ENCODE measurements at regions not wholly inside any gene's neighbourhood (a gene's known extent, or its start where the extent isn't known, plus 50 kb on each side); places are given as distances from the start of the nearest gene placed in this dataset.
"Not testable (repeated sequence)": the region's sequence is repeated elsewhere in the genome, so short reads cannot be mapped to it uniquely, and the experiment has no call there.

- Mint-ChIP-seq H3K9me3 (ENCODE audit: unreplicated experiment) (no peaks in the 10 kb centered on the region), H3K36me3 (ENCODE audit: low read depth, unreplicated experiment) (no peaks in the 10 kb centered on the region), H3K27ac (ENCODE audit: unreplicated experiment) (no peak overlapping the region), H3K4me1 (ENCODE audit: unreplicated experiment) (no peaks in the 10 kb centered on the region), H3K27me3 (ENCODE audit: unreplicated experiment) (no peaks in the 10 kb centered on the region), H3K4me3 (ENCODE audit: unreplicated experiment) (no peak overlapping the region)
- DNase-seq (ENCODE audit: low spot score), result no peak
- TF ChIP-seq, protein P1, sequence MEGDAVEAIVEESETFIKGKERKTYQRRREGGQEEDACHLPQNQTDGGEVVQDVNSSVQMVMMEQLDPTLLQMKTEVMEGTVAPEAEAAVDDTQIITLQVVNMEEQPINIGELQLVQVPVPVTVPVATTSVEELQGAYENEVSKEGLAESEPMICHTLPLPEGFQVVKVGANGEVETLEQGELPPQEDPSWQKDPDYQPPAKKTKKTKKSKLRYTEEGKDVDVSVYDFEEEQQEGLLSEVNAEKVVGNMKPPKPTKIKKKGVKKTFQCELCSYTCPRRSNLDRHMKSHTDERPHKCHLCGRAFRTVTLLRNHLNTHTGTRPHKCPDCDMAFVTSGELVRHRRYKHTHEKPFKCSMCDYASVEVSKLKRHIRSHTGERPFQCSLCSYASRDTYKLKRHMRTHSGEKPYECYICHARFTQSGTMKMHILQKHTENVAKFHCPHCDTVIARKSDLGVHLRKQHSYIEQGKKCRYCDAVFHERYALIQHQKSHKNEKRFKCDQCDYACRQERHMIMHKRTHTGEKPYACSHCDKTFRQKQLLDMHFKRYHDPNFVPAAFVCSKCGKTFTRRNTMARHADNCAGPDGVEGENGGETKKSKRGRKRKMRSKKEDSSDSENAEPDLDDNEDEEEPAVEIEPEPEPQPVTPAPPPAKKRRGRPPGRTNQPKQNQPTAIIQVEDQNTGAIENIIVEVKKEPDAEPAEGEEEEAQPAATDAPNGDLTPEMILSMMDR (IDR thresholded peaks at IDR 0.05; ENCODE audit: unreplicated experiment), result no peak
These were observed 274.5 kb upstream of the POU1F1 start for GRCh38 chr3:87550892-87551291.

- H3K4me1 Mint-ChIP-seq (ENCODE audit: unreplicated experiment), result no peaks in the 10 kb centered on the region
- TF ChIP-seq, protein P1 (IDR thresholded peaks at IDR 0.05; ENCODE audit: unreplicated experiment), result no peak
- no peaks in the 10 kb centered on the region for H3K36me3 Mint-ChIP-seq (ENCODE audit: low read depth, unreplicated experiment)
- DNase-seq (ENCODE audit: low spot score), result no peak
- no peaks in the 10 kb centered on the region for H3K9me3 Mint-ChIP-seq (ENCODE audit: unreplicated experiment)
- H3K27ac Mint-ChIP-seq (ENCODE audit: unreplicated experiment), result no peak overlapping the region
- H3K4me3 Mint-ChIP-seq (ENCODE audit: unreplicated experiment), result no peak overlapping the region
- no peaks in the 10 kb centered on the region for H3K27me3 Mint-ChIP-seq (ENCODE audit: unreplicated experiment)
These were observed 272.8 kb upstream of the POU1F1 start for GRCh38 chr3:87549208-87549607.

DNA sequence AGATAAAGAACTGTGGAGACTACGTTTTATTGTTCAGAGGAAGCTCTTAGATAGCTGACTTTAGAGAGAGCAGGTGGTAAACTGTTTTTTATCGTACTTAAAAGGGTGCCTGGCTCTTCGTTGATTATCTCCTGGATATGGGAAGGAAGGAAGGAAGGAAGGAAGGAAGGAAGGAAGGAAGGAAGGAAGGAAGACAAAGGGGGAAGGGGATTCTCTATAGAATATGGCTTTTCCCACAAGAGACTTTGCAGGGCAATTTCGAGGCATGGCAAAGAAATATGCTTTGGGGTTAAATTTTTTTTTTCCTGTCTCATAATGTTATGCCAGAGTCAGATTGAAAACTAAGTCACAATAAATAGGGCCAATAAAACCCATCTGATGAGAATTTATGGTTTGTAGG, 271.9 kb upstream of the POU1F1 start:
- TF ChIP-seq, protein P1 (IDR thresholded peaks at IDR 0.05; ENCODE audit: unreplicated experiment), result no peak
- no peaks in the 10 kb centered on the region for H3K4me1 Mint-ChIP-seq (ENCODE audit: unreplicated experiment)
- H3K9me3 Mint-ChIP-seq (ENCODE audit: unreplicated experiment), result no peaks in the 10 kb centered on the region
- no peak overlapping the region for H3K27ac Mint-ChIP-seq (ENCODE audit: unreplicated experiment)
- DNase-seq (ENCODE audit: low spot score), result no peak
- no peak overlapping the region for H3K4me3 Mint-ChIP-seq (ENCODE audit: unreplicated experiment)
- no peaks in the 10 kb centered on the region for H3K27me3 Mint-ChIP-seq (ENCODE audit: unreplicated experiment)
- no peaks in the 10 kb centered on the region for H3K36me3 Mint-ChIP-seq (ENCODE audit: low read depth, unreplicated experiment)

- DNase-seq (ENCODE audit: low spot score), result no peak
- Mint-ChIP-seq H3K4me3 (ENCODE audit: unreplicated experiment) (no peak overlapping the region), H3K27ac (ENCODE audit: unreplicated experiment) (no peak overlapping the region), H3K27me3 (ENCODE audit: unreplicated experiment) (no peaks in the 10 kb centered on the region), H3K36me3 (ENCODE audit: low read depth, unreplicated experiment) (no peaks in the 10 kb centered on the region), H3K9me3 (ENCODE audit: unreplicated experiment) (no peaks in the 10 kb centered on the region), H3K4me1 (ENCODE audit: unreplicated experiment) (no peaks in the 10 kb centered on the region)
- TF ChIP-seq, protein P1 (IDR thresholded peaks at IDR 0.05; ENCODE audit: unreplicated experiment), result no peak
These were observed 269.8 kb upstream of the POU1F1 start for GRCh38 chr3:87546216-87546615.

DNA sequence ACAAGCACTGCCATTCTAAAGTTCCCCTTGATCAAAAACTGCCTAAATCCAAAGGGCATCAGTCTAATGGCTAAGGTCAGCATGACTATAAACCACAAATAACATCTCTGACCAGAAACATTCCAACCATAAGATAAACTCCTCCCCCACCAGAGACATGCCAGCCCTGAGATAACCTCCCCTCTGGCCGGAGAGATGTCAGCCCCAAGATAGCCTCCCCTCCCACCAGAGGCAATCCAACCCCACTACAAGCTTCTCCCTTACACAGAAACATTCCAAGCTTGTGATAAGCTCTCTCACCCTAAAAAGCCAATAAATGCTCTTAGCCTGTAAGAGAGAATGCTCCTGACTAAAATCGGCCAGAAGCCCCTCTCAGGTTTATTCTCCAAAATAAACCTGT, 267.0 kb upstream of the POU1F1 start:
- DNase-seq (ENCODE audit: low spot score); H3K27ac Mint-ChIP-seq (ENCODE audit: unreplicated experiment); H3K27me3 Mint-ChIP-seq (ENCODE audit: unreplicated experiment); H3K4me3 Mint-ChIP-seq (ENCODE audit: unreplicated experiment); H3K36me3 Mint-ChIP-seq (ENCODE audit: low read depth, unreplicated experiment); H3K9me3 Mint-ChIP-seq (ENCODE audit: unreplicated experiment); H3K4me1 Mint-ChIP-seq (ENCODE audit: unreplicated experiment): not testable (repeated sequence)

GRCh38 chr3:87541723-87542122, 265.3 kb upstream of the POU1F1 start:
- Mint-ChIP-seq H3K9me3 (ENCODE audit: unreplicated experiment) (no peaks in the 10 kb centered on the region), H3K27ac (ENCODE audit: unreplicated experiment) (no peak overlapping the region), H3K4me1 (ENCODE audit: unreplicated experiment) (no peaks in the 10 kb centered on the region), H3K27me3 (ENCODE audit: unreplicated experiment) (no peaks in the 10 kb centered on the region), H3K36me3 (ENCODE audit: low read depth, unreplicated experiment) (no peaks in the 10 kb centered on the region), H3K4me3 (ENCODE audit: unreplicated experiment) (no peak overlapping the region)
- TF ChIP-seq, protein P1 (IDR thresholded peaks at IDR 0.05; ENCODE audit: unreplicated experiment), result no peak
- no peak for DNase-seq (ENCODE audit: low spot score)

DNA sequence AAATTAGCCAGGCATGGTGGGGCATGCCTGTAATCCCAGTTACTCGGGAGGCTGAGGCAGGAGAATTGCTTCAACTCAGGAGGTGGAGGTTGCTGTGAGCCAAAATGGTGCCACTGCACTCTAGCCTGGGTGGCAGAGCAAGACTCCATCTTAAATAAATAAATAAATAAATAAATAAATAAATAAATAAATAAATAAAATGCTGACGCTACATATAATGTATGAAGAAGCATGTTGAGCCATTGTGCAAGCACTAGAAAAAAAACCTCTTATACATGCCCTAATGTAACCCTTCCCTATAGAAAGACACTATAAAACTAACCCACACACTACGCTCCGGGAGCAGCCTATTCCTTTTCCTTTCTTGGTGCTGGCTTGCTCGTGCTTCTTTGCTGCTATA, 262.3 kb upstream of the POU1F1 start:
- not testable (repeated sequence) for H3K4me3 Mint-ChIP-seq (ENCODE audit: unreplicated experiment); H3K27me3 Mint-ChIP-seq (ENCODE audit: unreplicated experiment); H3K27ac Mint-ChIP-seq (ENCODE audit: unreplicated experiment); H3K36me3 Mint-ChIP-seq (ENCODE audit: low read depth, unreplicated experiment); DNase-seq (ENCODE audit: low spot score); H3K9me3 Mint-ChIP-seq (ENCODE audit: unreplicated experiment); H3K4me1 Mint-ChIP-seq (ENCODE audit: unreplicated experiment)

All from endothelial cell (in vitro differentiated cells).